GM13976 (cell line): ENCODE measurements at regions not wholly inside any gene's neighbourhood (a gene's known extent, or its start where the extent isn't known, plus 50 kb on each side); places are given as distances from the start of the nearest gene placed in this dataset.

Experiments used
- DNase-seq: peaks from one replicate; pipeline ENCODE4 v3.0.0; 2012; ENCODE audit warnings: low spot score
- in situ Hi-C: fragments of 300-500 bp; cut with MboI; formaldehyde crosslinking; loops from one replicate; pipeline ENCODE4 v1.12.0; 2022; ENCODE audit warnings: low sequenced_read_pairs, mixed read lengths, inconsistent platforms; ENCODE audit not compliant: unreplicated experiment
- TF ChIP-seq, protein P1 (sequence below): IDR thresholded peaks from 2 replicates; pipeline ENCODE4 v1.5.1; 2012; ENCODE audit warnings: borderline replicate concordance, mild to moderate bottlenecking; ENCODE audit not compliant: insufficient read depth; ENCODE audit errors: extremely low read depth, missing control alignments, control extremely low read depth

DNA sequence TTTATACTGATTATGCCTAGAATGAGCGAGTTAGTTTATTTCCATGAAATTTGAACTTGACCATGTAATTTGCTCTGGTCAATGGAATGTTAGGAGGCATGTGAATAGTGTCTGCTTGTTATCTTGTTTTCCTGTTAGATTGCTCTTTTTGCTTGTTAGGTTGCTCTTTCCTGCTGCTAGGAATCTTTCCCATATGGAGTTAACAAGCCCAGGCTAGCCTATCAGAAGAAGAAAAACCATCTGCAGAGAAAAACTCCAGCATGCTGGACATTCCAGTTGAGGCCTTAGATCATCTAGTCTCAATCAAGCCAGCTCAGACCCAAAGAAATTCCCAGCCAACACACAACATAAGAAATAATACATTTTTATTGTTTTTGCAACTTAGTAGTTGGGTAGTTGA lies 470.2 kb upstream of the AGTR1 start:
- TF ChIP-seq, protein P1, sequence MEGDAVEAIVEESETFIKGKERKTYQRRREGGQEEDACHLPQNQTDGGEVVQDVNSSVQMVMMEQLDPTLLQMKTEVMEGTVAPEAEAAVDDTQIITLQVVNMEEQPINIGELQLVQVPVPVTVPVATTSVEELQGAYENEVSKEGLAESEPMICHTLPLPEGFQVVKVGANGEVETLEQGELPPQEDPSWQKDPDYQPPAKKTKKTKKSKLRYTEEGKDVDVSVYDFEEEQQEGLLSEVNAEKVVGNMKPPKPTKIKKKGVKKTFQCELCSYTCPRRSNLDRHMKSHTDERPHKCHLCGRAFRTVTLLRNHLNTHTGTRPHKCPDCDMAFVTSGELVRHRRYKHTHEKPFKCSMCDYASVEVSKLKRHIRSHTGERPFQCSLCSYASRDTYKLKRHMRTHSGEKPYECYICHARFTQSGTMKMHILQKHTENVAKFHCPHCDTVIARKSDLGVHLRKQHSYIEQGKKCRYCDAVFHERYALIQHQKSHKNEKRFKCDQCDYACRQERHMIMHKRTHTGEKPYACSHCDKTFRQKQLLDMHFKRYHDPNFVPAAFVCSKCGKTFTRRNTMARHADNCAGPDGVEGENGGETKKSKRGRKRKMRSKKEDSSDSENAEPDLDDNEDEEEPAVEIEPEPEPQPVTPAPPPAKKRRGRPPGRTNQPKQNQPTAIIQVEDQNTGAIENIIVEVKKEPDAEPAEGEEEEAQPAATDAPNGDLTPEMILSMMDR: no peak
- in situ Hi-C loops: no loop called here
- no peak for DNase-seq

DNA sequence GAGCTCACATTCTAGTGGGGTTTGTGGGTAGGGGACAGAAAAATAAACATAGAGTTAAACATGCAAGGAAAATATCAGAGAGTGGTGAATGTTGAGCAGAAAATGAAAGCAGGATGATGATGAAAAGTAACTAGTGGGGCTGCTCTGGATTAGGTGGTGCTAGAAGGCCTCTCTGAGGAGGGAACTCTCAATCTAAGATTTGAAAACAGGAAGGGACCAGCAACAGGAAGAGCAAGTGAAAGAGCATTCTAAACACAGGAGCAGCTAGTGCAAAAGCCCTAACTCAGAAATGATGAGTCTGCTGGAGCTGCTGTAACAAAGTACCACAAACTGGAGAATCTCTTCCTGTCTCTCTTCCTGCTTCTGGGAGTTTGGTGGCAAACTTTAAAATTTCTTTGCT lies 468.6 kb upstream of the AGTR1 start:
- TF ChIP-seq, protein P1: no peak
- in situ Hi-C loops: no loop called here
- DNase-seq: no peak

DNA sequence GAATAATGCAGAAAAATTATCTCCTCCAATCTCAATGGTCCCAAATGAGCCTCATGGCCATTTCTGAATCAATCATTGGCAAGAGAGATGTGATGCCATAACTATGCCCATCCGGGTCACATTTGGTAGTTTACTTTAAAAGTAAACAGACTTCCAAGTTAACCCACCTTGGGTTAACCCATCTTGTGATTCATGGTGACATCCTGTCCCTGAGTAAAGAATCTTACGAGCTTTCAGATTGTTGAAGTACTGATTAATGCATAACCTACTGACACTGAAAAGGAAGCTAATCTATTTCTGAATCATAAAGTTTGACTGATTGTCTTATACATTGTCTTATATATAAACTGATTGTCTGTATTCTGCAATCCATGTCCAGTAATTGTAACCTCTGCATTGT lies 467.2 kb upstream of the AGTR1 start:
- no peak for DNase-seq
- TF ChIP-seq, protein P1: no peak
- in situ Hi-C loops: no loop called here

DNA sequence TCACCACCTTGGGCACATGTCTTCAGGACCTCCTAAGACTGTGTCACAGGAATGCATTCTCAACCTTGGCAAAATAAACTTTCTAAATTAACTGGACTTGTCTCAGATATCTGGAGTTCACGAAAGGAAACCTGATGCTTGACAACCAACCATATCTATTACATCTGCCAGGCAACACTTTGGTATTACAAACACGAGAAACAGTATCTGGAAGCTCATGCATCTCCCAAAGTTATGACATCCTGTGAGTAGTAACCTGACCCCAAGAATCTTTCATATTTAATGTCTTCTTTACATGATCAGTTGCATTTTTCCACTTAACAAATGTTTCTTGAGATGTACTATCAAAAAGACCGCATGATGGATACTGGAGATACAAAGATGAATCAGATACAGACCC lies 465.3 kb upstream of the AGTR1 start:
- TF ChIP-seq, protein P1: no peak
- in situ Hi-C loops: no loop called here
- no peak for DNase-seq

DNA sequence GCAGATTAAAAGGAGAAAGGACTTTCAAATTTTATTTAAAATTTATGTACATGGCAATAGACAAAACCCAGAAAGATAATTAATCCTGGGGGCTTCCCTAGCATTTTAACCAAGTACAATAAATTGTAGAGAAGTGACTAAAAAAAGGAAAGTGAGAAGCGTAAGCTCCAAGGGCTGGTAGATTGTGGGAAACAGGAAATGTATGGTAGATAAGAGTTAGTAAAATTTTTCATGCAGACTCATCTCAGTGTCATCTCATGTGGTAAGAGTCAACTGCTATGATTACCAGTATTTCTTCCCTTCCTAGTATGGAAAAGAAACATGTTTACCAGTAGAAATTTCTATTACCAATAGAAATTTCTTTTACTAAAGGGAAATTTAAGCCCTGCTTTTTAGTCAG lies 464.3 kb upstream of the AGTR1 start:
- TF ChIP-seq, protein P1: no peak
- no peak for DNase-seq
- in situ Hi-C loops: no loop called here

DNA sequence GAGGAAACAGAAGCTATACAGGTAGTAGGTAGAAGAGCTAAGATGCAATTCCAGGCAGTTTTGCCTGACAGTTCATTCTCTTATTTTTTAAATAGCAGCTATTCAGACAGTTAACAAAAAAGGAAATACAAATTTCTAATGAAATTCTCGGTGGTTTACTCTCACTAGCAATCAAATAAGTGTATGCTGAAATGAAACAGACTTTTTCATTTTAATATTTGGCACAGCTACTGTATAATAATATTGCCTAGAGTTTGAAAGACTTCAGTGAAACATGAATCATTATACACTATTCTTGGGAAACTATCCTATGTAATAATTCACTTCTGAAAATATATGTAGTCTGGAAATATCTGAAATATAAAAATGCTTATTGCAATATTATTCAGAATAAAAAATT lies 463.2 kb upstream of the AGTR1 start:
- TF ChIP-seq, protein P1: no peak
- in situ Hi-C loops: no loop called here
- DNase-seq: no peak

DNA sequence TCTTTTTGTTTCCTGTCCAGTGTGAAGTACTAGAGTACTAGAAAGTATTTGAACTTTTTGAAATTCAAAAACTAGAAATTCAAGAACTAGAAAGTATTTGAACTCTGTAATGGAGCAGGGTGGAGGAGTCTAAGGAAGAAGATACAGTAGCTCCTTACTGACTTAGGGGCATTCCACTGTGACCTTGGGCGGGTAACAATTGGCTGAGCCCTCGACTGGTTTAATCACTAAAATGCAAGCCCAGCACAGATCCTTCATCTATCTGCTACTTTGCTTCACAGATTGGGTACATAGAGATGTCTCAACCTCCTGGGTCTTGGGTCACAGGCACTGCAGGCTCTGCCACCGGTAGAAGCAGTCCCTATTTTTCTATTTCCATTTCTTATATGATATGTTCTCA lies 462.1 kb upstream of the AGTR1 start:
- in situ Hi-C loops: no loop called here
- TF ChIP-seq, protein P1: no peak
- DNase-seq: no peak
